Prostate gland (tissue), 2 donors: ENCODE measurements at regions not wholly inside any gene's neighbourhood (a gene's known extent, or its start where the extent isn't known, plus 50 kb on each side); places are given as distances from the start of the nearest gene placed in this dataset.

Experiments used
- DNase-seq: peaks from one replicate; pipeline ENCODE4 v3.0.0-alpha.2; 2019; ENCODE audit warnings: low spot score
- H3K27ac ChIP-seq, 2 donors: fragments of 200-600 bp; sonication (generic); 2 replicates each; pipeline ENCODE4 v1.5.1; 2017 to 2019
- H3K27me3 ChIP-seq: fragments of 200-600 bp; sonication (generic); replicated peaks from 2 replicates; pipeline ENCODE4 v1.5.1; 2019; ENCODE audit not compliant: insufficient read depth
- H3K36me3 ChIP-seq, 2 donors: fragments of 200-600 bp; sonication (generic); 1 replicate in 1 of 2; 2 replicates in 1 of 2; pipeline versions ENCODE4 v1.5.1 to v1.8.1; 2017 to 2019
- H3K4me1 ChIP-seq: fragments of 200-600 bp; sonication (generic); replicated peaks from 2 replicates; pipeline ENCODE4 v1.5.1; 2019
- H3K4me3 ChIP-seq, 2 donors: fragments of 200-600 bp; sonication (generic); 2 replicates each; pipeline ENCODE4 v1.5.1; 2017 to 2019
- H3K9me3 ChIP-seq: fragments of 200-600 bp; sonication (generic); 2 replicates; pipeline ENCODE4 v1.5.1; 2017
- CTCF ChIP-seq, 4 experiments: fragments of 200-600 bp in 2 of 4; fragments of 450-650 bp in 2 of 4; sonication (generic) in 2 of 4; IDR thresholded peaks; 1 replicate in 3 of 4; 2 replicates in 1 of 4; pipeline ENCODE4 v1.5.1; 2016 to 2019; ENCODE audit warnings: antibody characterized with exemption in 4 of 4, mild to moderate bottlenecking in 2 of 4, moderate library complexity in 2 of 4
- POLR2A ChIP-seq: fragments of 450-650 bp; IDR thresholded peaks from one replicate; pipeline ENCODE4 v1.6.1; 2016; ENCODE audit warnings: antibody characterized with exemption, mild to moderate bottlenecking
- POLR2AphosphoS5 ChIP-seq: sonication (generic); formaldehyde crosslinking; IDR thresholded peaks from one replicate; pipeline ENCODE4 v1.6.1; 2017; ENCODE audit warnings: antibody characterized with exemption
- whole genome bisulfite sequencing: methylation state at CpG from one replicate; pipeline ENCODE4 v1.1.5; 2018; 5-methylcytosine and 5-hydroxymethylcytosine counted together
- intact Hi-C: fragments of 100-400 bp; cut with DNase I; formaldehyde crosslinking; loops from one replicate; pipeline ENCODE4 v1.14.2; 2022

GRCh38 chr19:30312582-30313352 is 59.4 kb upstream of the ZNF536 start:
- no peak overlapping the region for H3K27ac ChIP-seq
- WGBS: 91% methylated on average over 14 of the region's 14 CpGs
- H3K9me3 ChIP-seq: no peaks in the 10 kb centered on the region
- H3K27me3 ChIP-seq: no peaks in the 10 kb centered on the region
- no peak for TF ChIP-seq CTCF (IDR thresholded peaks at IDR 0.05)
- no peak for TF ChIP-seq POLR2AphosphoS5
- TF ChIP-seq POLR2A: no peak
- no peak for DNase-seq
- H3K4me1 ChIP-seq: no peaks in the 10 kb centered on the region
- no peaks in the 10 kb centered on the region for H3K36me3 ChIP-seq
- H3K4me3 ChIP-seq: no peak overlapping the region
- intact Hi-C loops: no loop called here

- WGBS: 70% methylated on average over 2 of the region's 2 CpGs
- H3K27ac ChIP-seq: no peak overlapping the region
- H3K36me3 ChIP-seq: no peaks in the 10 kb centered on the region
- intact Hi-C loops: no loop called here
- DNase-seq: no peak
- H3K27me3 ChIP-seq: no peaks in the 10 kb centered on the region
- no peaks in the 10 kb centered on the region for H3K4me1 ChIP-seq
- no peaks in the 10 kb centered on the region for H3K9me3 ChIP-seq
- no peak overlapping the region for H3K4me3 ChIP-seq
- TF ChIP-seq CTCF (IDR thresholded peaks at IDR 0.05): no peak
- no peak for TF ChIP-seq POLR2A
- TF ChIP-seq POLR2AphosphoS5: no peak
Measured at GRCh38 chr19:30313353-30313750, 58.8 kb upstream of the ZNF536 start.

GRCh38 chr19:30314056-30314804 is 58.0 kb upstream of the ZNF536 start:
- H3K27ac ChIP-seq: no peak overlapping the region
- no peak for DNase-seq
- H3K4me1 ChIP-seq: no peaks in the 10 kb centered on the region
- WGBS: 92% methylated on average over 14 of the region's 14 CpGs
- no peak overlapping the region for H3K4me3 ChIP-seq
- H3K36me3 ChIP-seq: no peaks in the 10 kb centered on the region
- no peaks in the 10 kb centered on the region for H3K9me3 ChIP-seq
- no peak for TF ChIP-seq POLR2A
- no peak for TF ChIP-seq POLR2AphosphoS5
- TF ChIP-seq CTCF (IDR thresholded peaks at IDR 0.05): no peak
- intact Hi-C loops: no loop called here
- no peaks in the 10 kb centered on the region for H3K27me3 ChIP-seq

GRCh38 chr19:30314805-30315155 is 57.4 kb upstream of the ZNF536 start:
- Histone ChIP-seq H3K4me1 (no peaks in the 10 kb centered on the region), H3K9me3 (no peaks in the 10 kb centered on the region), H3K27me3 (no peaks in the 10 kb centered on the region), H3K27ac (no peak overlapping the region), H3K36me3 (no peaks in the 10 kb centered on the region), H3K4me3 (no peak overlapping the region)
- 75% methylated on average over 5 of the region's 5 CpGs for WGBS
- no peak for DNase-seq
- TF ChIP-seq CTCF (IDR thresholded peaks at IDR 0.05): no peak
- TF ChIP-seq POLR2A: no peak
- no peak for TF ChIP-seq POLR2AphosphoS5
- intact Hi-C loops: no loop called here

- no peaks in the 10 kb centered on the region for H3K4me1 ChIP-seq
- intact Hi-C loops: no loop called here
- no peaks in the 10 kb centered on the region for H3K36me3 ChIP-seq
- no peaks in the 10 kb centered on the region for H3K27me3 ChIP-seq
- H3K9me3 ChIP-seq: no peaks in the 10 kb centered on the region
- no peak overlapping the region for H3K27ac ChIP-seq
- no peak overlapping the region for H3K4me3 ChIP-seq
- no peak for DNase-seq
- TF ChIP-seq POLR2A (no peak), POLR2AphosphoS5 (no peak), CTCF (IDR thresholded peaks at IDR 0.05) (no peak)
- WGBS: 97% methylated on average over 2 of the region's 2 CpGs
Measured at GRCh38 chr19:30315159-30315558, 57.0 kb upstream of the ZNF536 start.
